ENCODE measurements at regions not wholly inside any gene's neighbourhood (a gene's known extent, or its start where the extent isn't known, plus 50 kb on each side); places are given as distances from the start of the nearest gene placed in this dataset.

DNA sequence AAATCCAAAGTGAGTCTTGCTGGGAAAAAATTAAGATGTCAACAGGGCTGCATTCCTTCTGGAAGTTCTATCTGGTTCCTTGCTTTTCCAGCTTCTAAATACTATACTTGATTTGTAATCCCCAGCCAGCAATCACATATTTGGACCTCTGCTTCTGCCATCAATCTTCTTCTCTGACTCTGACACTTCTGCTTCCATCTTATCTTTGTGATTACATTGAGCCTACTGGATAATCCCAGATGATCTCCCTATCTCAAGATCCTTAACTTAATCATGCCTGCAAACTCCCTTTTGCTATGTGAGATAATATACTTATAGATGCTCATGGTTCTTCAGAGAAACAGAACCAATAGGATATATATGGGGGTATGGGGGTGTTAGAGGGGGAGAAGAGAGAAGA lies 49.9 kb upstream of the ZDHHC17 start (continued):
- TF ChIP-seq, protein P1, sequence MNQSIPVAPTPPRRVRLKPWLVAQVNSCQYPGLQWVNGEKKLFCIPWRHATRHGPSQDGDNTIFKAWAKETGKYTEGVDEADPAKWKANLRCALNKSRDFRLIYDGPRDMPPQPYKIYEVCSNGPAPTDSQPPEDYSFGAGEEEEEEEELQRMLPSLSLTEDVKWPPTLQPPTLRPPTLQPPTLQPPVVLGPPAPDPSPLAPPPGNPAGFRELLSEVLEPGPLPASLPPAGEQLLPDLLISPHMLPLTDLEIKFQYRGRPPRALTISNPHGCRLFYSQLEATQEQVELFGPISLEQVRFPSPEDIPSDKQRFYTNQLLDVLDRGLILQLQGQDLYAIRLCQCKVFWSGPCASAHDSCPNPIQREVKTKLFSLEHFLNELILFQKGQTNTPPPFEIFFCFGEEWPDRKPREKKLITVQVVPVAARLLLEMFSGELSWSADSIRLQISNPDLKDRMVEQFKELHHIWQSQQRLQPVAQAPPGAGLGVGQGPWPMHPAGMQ (IDR thresholded peaks at IDR 0.05; ENCODE audit: borderline replicate concordance): no peak
